ENCODE measurements at regions not wholly inside any gene's neighbourhood (a gene's known extent, or its start where the extent isn't known, plus 50 kb on each side); places are given as distances from the start of the nearest gene placed in this dataset.

- TF ChIP-seq, protein P1, sequence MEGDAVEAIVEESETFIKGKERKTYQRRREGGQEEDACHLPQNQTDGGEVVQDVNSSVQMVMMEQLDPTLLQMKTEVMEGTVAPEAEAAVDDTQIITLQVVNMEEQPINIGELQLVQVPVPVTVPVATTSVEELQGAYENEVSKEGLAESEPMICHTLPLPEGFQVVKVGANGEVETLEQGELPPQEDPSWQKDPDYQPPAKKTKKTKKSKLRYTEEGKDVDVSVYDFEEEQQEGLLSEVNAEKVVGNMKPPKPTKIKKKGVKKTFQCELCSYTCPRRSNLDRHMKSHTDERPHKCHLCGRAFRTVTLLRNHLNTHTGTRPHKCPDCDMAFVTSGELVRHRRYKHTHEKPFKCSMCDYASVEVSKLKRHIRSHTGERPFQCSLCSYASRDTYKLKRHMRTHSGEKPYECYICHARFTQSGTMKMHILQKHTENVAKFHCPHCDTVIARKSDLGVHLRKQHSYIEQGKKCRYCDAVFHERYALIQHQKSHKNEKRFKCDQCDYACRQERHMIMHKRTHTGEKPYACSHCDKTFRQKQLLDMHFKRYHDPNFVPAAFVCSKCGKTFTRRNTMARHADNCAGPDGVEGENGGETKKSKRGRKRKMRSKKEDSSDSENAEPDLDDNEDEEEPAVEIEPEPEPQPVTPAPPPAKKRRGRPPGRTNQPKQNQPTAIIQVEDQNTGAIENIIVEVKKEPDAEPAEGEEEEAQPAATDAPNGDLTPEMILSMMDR (IDR thresholded peaks at IDR 0.05): no peak
- no peak for TF ChIP-seq POLR2AphosphoS5 (IDR thresholded peaks at IDR 0.05)
Observed at GRCh38 chr13:26822146-26822545, 61.6 kb upstream of the GPR12 start.

Measured in breast epithelium (tissue), 3 donors.